ENCODE measurements at regions not wholly inside any gene's neighbourhood (a gene's known extent, or its start where the extent isn't known, plus 50 kb on each side); places are given as distances from the start of the nearest gene placed in this dataset.

- no peak overlapping the region for H3K4me3 ChIP-seq (ENCODE audit: low read depth, low read length)
- CTCF ChIA-PET: no interaction called here
- POLR2A ChIA-PET: no interaction called here
- TF ChIP-seq CTCF (IDR thresholded peaks at IDR 0.05; ENCODE audit: insufficient read depth, low read depth, low read length): no peak
- H3K27me3 ChIP-seq (ENCODE audit: control insufficient read depth, insufficient read depth, low read length): no peaks in the 10 kb centered on the region
- DNase-seq (ENCODE audit: low read depth): no peak
- no peaks in the 10 kb centered on the region for H3K36me3 ChIP-seq (ENCODE audit: control insufficient read depth, insufficient read depth, low read length)
These were observed 770.6 kb downstream of the AACS start for GRCh38 chr12:125835852-125836251.

- H3K27me3 ChIP-seq (ENCODE audit: control insufficient read depth, insufficient read depth, low read length): no peaks in the 10 kb centered on the region
- no peak overlapping the region for H3K4me3 ChIP-seq (ENCODE audit: low read depth, low read length)
- no peak for DNase-seq (ENCODE audit: low read depth)
- no peaks in the 10 kb centered on the region for H3K36me3 ChIP-seq (ENCODE audit: control insufficient read depth, insufficient read depth, low read length)
- ChIA-PET POLR2A (no interaction called here), CTCF (no interaction called here)
- TF ChIP-seq CTCF (IDR thresholded peaks at IDR 0.05; ENCODE audit: insufficient read depth, low read depth, low read length): no peak
These were observed 771.4 kb downstream of the AACS start for GRCh38 chr12:125836647-125837046.

GRCh38 chr12:125841332-125841731 is 776.1 kb downstream of the AACS start:
- no peaks in the 10 kb centered on the region for H3K36me3 ChIP-seq (ENCODE audit: control insufficient read depth, insufficient read depth, low read length)
- CTCF ChIA-PET: no interaction called here
- no peak for DNase-seq (ENCODE audit: low read depth)
- no peak for TF ChIP-seq CTCF (IDR thresholded peaks at IDR 0.05; ENCODE audit: insufficient read depth, low read depth, low read length)
- POLR2A ChIA-PET: no interaction called here
- no peak overlapping the region for H3K4me3 ChIP-seq (ENCODE audit: low read depth, low read length)
- no peaks in the 10 kb centered on the region for H3K27me3 ChIP-seq (ENCODE audit: control insufficient read depth, insufficient read depth, low read length)

GRCh38 chr12:125852116-125852515 is 786.9 kb downstream of the AACS start:
- no peak overlapping the region for H3K4me3 ChIP-seq (ENCODE audit: low read depth, low read length)

GRCh38 chr12:125852679-125853078 is 787.4 kb downstream of the AACS start:
- TF ChIP-seq CTCF (IDR thresholded peaks at IDR 0.05; ENCODE audit: insufficient read depth, low read depth, low read length): no peak
- Histone ChIP-seq H3K36me3 (ENCODE audit: control insufficient read depth, insufficient read depth, low read length) (no peaks in the 10 kb centered on the region), H3K4me3 (ENCODE audit: low read depth, low read length) (no peak overlapping the region), H3K27me3 (ENCODE audit: control insufficient read depth, insufficient read depth, low read length) (no peaks in the 10 kb centered on the region)
- ChIA-PET CTCF (no interaction called here), POLR2A (no interaction called here)
- no peak for DNase-seq (ENCODE audit: low read depth)

More at GRCh38 chr12:125852116-125852515, 786.9 kb downstream of the AACS start:
- TF ChIP-seq CTCF (IDR thresholded peaks at IDR 0.05; ENCODE audit: insufficient read depth, low read depth, low read length): no peak
- CTCF ChIA-PET: interaction anchor here (1.3 kb wide), 1 partner anchor 1256 kb away, joined by 3 read pairs; no protein-coding TSS in a partner anchor
- POLR2A ChIA-PET: no interaction called here
- Histone ChIP-seq H3K36me3 (ENCODE audit: control insufficient read depth, insufficient read depth, low read length) (no peaks in the 10 kb centered on the region), H3K27me3 (ENCODE audit: control insufficient read depth, insufficient read depth, low read length) (no peaks in the 10 kb centered on the region)
- DNase-seq (ENCODE audit: low read depth): no peak
